ENCODE measurements at regions not wholly inside any gene's neighbourhood (a gene's known extent, or its start where the extent isn't known, plus 50 kb on each side); places are given as distances from the start of the nearest gene placed in this dataset.
"Not testable (repeated sequence)": the region's sequence is repeated elsewhere in the genome, so short reads cannot be mapped to it uniquely, and the experiment has no call there.

DNA sequence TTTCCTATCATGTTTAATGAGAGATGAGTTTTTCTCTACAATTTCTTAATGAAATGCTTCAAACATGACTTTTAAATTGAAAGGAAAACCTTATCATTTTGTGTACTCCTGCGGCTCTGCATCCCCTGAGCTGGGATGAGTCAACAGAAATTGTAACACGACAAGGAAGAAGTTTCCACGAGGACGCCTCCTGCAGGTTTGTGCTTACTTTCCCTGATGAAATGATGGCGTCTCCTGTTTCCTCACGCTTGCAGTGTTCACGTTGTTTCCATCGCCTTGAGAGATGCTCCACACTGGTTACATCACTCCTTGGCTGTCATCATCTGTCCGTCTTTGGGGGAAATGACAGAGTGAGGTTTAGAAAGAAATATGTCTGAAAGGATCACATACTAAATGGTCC lies 233.7 kb upstream of the ZFP64 start:
- H3K27ac ChIP-seq (ENCODE audit: low read depth, low read length, poor library complexity, severe bottlenecking) = no peak overlapping the region
- H3K4me3 ChIP-seq (ENCODE audit: low read depth, low read length, poor library complexity, severe bottlenecking) = no peak overlapping the region
- H3K9me3 ChIP-seq (ENCODE audit: low read length) = no peaks in the 10 kb centered on the region
- no peak overlapping the region for H3K4me2 ChIP-seq (ENCODE audit: low read length)
- ChIA-PET CTCF (ENCODE audit: unreplicated experiment) (interaction anchor here (0.5 kb wide), 1 partner anchor 1446 kb away, joined by 3 read pairs; no protein-coding TSS in a partner anchor), POLR2A (no interaction called here)
- intact Hi-C loops (cut with micrococcal nuclease; ENCODE audit: unreplicated experiment) = no loop called here
- H3K79me2 ChIP-seq (ENCODE audit: insufficient read depth, low read depth, low read length) = no peaks in the 10 kb centered on the region
- H3K36me3 ChIP-seq (ENCODE audit: insufficient read depth, low read length) = no peaks in the 10 kb centered on the region
- BruUV-seq (replicated peaks) = no TSS peak
- no peaks in the 10 kb centered on the region for H4K20me1 ChIP-seq (ENCODE audit: insufficient read depth, low read length)
- TF ChIP-seq CTCF (conservative IDR thresholded peaks at IDR 0.05; ENCODE audit: low read length) (no peak), EZH2phosphoT487 (IDR thresholded peaks at IDR 0.05; ENCODE audit: borderline replicate concordance, low read depth, low read length) (no peak)
- no peaks in the 10 kb centered on the region for H3K9me2 ChIP-seq (ENCODE audit: insufficient read depth, low read length)
- no peak for DNase-seq (ENCODE audit: low spot score)
- H3K4me1 ChIP-seq (ENCODE audit: insufficient read depth, low read length, poor library complexity, severe bottlenecking) = no peaks in the 10 kb centered on the region
- H2AFZ ChIP-seq (ENCODE audit: low read length) = no peak overlapping the region

DNA sequence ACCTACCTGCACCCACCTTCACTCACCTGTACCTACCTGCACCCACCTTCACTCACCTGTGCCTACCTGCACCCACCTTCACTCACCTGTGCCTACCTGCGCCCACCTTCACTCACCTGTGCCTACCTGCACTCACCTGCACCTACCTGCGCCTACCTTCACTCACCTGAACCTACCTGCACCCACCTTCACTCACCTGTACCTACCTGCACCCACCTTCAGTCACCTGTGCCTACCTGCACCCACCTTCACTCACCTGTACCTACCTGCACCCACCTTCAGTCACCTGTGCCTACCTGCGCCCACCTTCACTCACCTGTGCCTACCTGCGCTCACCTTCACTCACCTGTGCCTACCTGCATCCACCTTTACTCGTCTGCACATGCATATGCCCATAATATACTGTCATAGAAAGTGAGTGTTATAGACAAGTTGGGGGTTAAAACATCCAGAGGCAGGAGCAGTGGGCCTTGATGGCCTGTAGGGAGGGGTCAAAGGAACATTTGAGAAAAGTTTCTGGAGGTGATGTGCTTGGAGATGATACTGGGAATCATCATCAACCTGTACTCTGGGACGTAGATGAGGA lies 232.9 kb upstream of the ZFP64 start:
- H2AFZ ChIP-seq (ENCODE audit: low read length); H3K4me2 ChIP-seq (ENCODE audit: low read length); H3K36me3 ChIP-seq (ENCODE audit: insufficient read depth, low read length); H4K20me1 ChIP-seq (ENCODE audit: insufficient read depth, low read length); CTCF ChIA-PET (ENCODE audit: unreplicated experiment); BruUV-seq (replicated peaks); H3K4me1 ChIP-seq (ENCODE audit: insufficient read depth, low read length, poor library complexity, severe bottlenecking); H3K79me2 ChIP-seq (ENCODE audit: insufficient read depth, low read depth, low read length); DNase-seq (ENCODE audit: low spot score); intact Hi-C loops (cut with micrococcal nuclease; ENCODE audit: unreplicated experiment); H3K27ac ChIP-seq (ENCODE audit: low read depth, low read length, poor library complexity, severe bottlenecking); H3K9me3 ChIP-seq (ENCODE audit: low read length); H3K9me2 ChIP-seq (ENCODE audit: insufficient read depth, low read length); H3K4me3 ChIP-seq (ENCODE audit: low read depth, low read length, poor library complexity, severe bottlenecking); POLR2A ChIA-PET: not testable (repeated sequence)

DNA sequence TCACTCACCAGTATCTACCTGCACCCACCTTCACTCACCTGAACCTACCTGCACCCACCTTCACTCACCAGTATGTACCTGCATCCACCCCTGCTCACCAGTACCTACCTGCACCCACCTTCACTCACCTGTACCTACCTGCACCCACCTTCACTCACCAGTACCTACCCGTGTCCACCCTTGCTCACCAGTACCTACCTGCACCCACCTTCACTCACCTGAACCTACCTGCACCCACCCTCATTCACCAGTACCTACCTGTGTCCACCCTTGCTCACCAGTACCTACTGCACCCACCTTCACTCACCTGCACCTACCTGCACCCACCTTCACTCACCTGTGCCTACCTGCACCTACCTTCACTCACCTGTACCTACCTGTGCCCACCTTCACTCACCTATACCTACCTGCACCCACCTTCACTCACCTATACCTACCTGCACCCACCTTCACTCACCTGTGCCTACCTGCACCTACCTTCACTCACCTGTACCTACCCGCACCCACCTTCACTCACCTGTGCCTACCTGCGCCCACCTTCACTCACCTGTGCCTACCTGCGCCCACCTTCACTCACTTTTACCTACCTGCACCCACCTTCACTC lies 232.1 kb upstream of the ZFP64 start:
- H3K4me2 ChIP-seq (ENCODE audit: low read length); H4K20me1 ChIP-seq (ENCODE audit: insufficient read depth, low read length); H3K4me1 ChIP-seq (ENCODE audit: insufficient read depth, low read length, poor library complexity, severe bottlenecking); H3K79me2 ChIP-seq (ENCODE audit: insufficient read depth, low read depth, low read length); POLR2A ChIA-PET; DNase-seq (ENCODE audit: low spot score); H2AFZ ChIP-seq (ENCODE audit: low read length); H3K9me3 ChIP-seq (ENCODE audit: low read length); intact Hi-C loops (cut with micrococcal nuclease; ENCODE audit: unreplicated experiment); H3K4me3 ChIP-seq (ENCODE audit: low read depth, low read length, poor library complexity, severe bottlenecking); H3K9me2 ChIP-seq (ENCODE audit: insufficient read depth, low read length); CTCF ChIA-PET (ENCODE audit: unreplicated experiment); H3K36me3 ChIP-seq (ENCODE audit: insufficient read depth, low read length); BruUV-seq (replicated peaks); H3K27ac ChIP-seq (ENCODE audit: low read depth, low read length, poor library complexity, severe bottlenecking): not testable (repeated sequence)
